ENCODE measurements at regions not wholly inside any gene's neighbourhood (a gene's known extent, or its start where the extent isn't known, plus 50 kb on each side); places are given as distances from the start of the nearest gene placed in this dataset.

- Mint-ChIP-seq H3K4me1 (ENCODE audit: low read depth) (peaks cover 3% of the 10 kb centered on the region), H3K36me3 (ENCODE audit: low read depth) (no peaks in the 10 kb centered on the region), H3K9me3 (no peaks in the 10 kb centered on the region), H3K4me3 (no peak overlapping the region), H3K27ac (no peak overlapping the region), H3K27me3 (ENCODE audit: low read depth) (peaks cover 57% of the 10 kb centered on the region)
- no peak for DNase-seq (ENCODE audit: low spot score)
Measured at GRCh38 chr12:100717733-100718067, 76.9 kb upstream of the ANO4 start.

GRCh38 chr12:100718187-100718586 is 76.4 kb upstream of the ANO4 start:
- no peak for DNase-seq (ENCODE audit: low spot score)
- H3K4me3 Mint-ChIP-seq: no peak overlapping the region

GRCh38 chr12:100720016-100720654 is 74.4 kb upstream of the ANO4 start:
- no peak for DNase-seq (ENCODE audit: low spot score)
- Mint-ChIP-seq H3K9me3 (no peaks in the 10 kb centered on the region), H3K4me1 (ENCODE audit: low read depth) (peaks cover 3% of the 10 kb centered on the region), H3K27ac (no peak overlapping the region), H3K4me3 (no peak overlapping the region), H3K27me3 (ENCODE audit: low read depth) (peaks cover 52% of the 10 kb centered on the region), H3K36me3 (ENCODE audit: low read depth) (no peaks in the 10 kb centered on the region)

More at GRCh38 chr12:100718187-100718586, 76.4 kb upstream of the ANO4 start:
- peaks cover 57% of the 10 kb centered on the region for H3K27me3 Mint-ChIP-seq (ENCODE audit: low read depth)
- H3K36me3 Mint-ChIP-seq (ENCODE audit: low read depth): no peaks in the 10 kb centered on the region
- H3K4me1 Mint-ChIP-seq (ENCODE audit: low read depth): peaks cover 3% of the 10 kb centered on the region
- no peaks in the 10 kb centered on the region for H3K9me3 Mint-ChIP-seq
- no peak overlapping the region for H3K27ac Mint-ChIP-seq

GRCh38 chr12:100721169-100721568 is 73.4 kb upstream of the ANO4 start:
- H3K9me3 Mint-ChIP-seq: no peaks in the 10 kb centered on the region
- H3K36me3 Mint-ChIP-seq (ENCODE audit: low read depth): no peaks in the 10 kb centered on the region
- H3K27ac Mint-ChIP-seq: no peak overlapping the region
- DNase-seq (ENCODE audit: low spot score): no peak
- peaks cover 3% of the 10 kb centered on the region for H3K4me1 Mint-ChIP-seq (ENCODE audit: low read depth)
- peaks cover 45% of the 10 kb centered on the region for H3K27me3 Mint-ChIP-seq (ENCODE audit: low read depth)
- H3K4me3 Mint-ChIP-seq: no peak overlapping the region

- Mint-ChIP-seq H3K4me3 (no peak overlapping the region), H3K27ac (no peak overlapping the region), H3K27me3 (ENCODE audit: low read depth) (peaks cover 22% of the 10 kb centered on the region), H3K36me3 (ENCODE audit: low read depth) (no peaks in the 10 kb centered on the region), H3K4me1 (ENCODE audit: low read depth) (no peaks in the 10 kb centered on the region), H3K9me3 (no peaks in the 10 kb centered on the region)
- no peak for DNase-seq (ENCODE audit: low spot score)
Measured at GRCh38 chr12:100724071-100724470, 70.5 kb upstream of the ANO4 start.

GRCh38 chr12:100733817-100734593 is 60.6 kb upstream of the ANO4 start:
- Mint-ChIP-seq H3K9me3 (no peaks in the 10 kb centered on the region), H3K36me3 (ENCODE audit: low read depth) (no peaks in the 10 kb centered on the region), H3K4me3 (no peak overlapping the region), H3K4me1 (ENCODE audit: low read depth) (no peaks in the 10 kb centered on the region), H3K27ac (no peak overlapping the region), H3K27me3 (ENCODE audit: low read depth) (peaks cover 3% of the 10 kb centered on the region)
- no peak for DNase-seq (ENCODE audit: low spot score)

GRCh38 chr12:100737168-100737567 is 57.4 kb upstream of the ANO4 start:
- H3K9me3 Mint-ChIP-seq: no peaks in the 10 kb centered on the region
- H3K4me3 Mint-ChIP-seq: no peak overlapping the region
- H3K27me3 Mint-ChIP-seq (ENCODE audit: low read depth): no peaks in the 10 kb centered on the region
- H3K36me3 Mint-ChIP-seq (ENCODE audit: low read depth): no peaks in the 10 kb centered on the region
- no peak overlapping the region for H3K27ac Mint-ChIP-seq
- DNase-seq (ENCODE audit: low spot score): no peak
- H3K4me1 Mint-ChIP-seq (ENCODE audit: low read depth): no peaks in the 10 kb centered on the region

- Mint-ChIP-seq H3K9me3 (no peaks in the 10 kb centered on the region), H3K27me3 (ENCODE audit: low read depth) (no peaks in the 10 kb centered on the region), H3K4me3 (no peak overlapping the region), H3K4me1 (ENCODE audit: low read depth) (no peaks in the 10 kb centered on the region), H3K36me3 (ENCODE audit: low read depth) (no peaks in the 10 kb centered on the region), H3K27ac (no peak overlapping the region)
- DNase-seq (ENCODE audit: low spot score): no peak
Measured at GRCh38 chr12:100738086-100738485, 56.5 kb upstream of the ANO4 start.

- no peak overlapping the region for H3K27ac Mint-ChIP-seq
- DNase-seq (ENCODE audit: low spot score): no peak
- no peaks in the 10 kb centered on the region for H3K9me3 Mint-ChIP-seq
- no peaks in the 10 kb centered on the region for H3K36me3 Mint-ChIP-seq (ENCODE audit: low read depth)
- H3K4me3 Mint-ChIP-seq: no peak overlapping the region
- H3K27me3 Mint-ChIP-seq (ENCODE audit: low read depth): no peaks in the 10 kb centered on the region
- no peaks in the 10 kb centered on the region for H3K4me1 Mint-ChIP-seq (ENCODE audit: low read depth)
Measured at GRCh38 chr12:100741084-100741711, 53.4 kb upstream of the ANO4 start.

- H3K27me3 Mint-ChIP-seq (ENCODE audit: low read depth): no peaks in the 10 kb centered on the region
- H3K9me3 Mint-ChIP-seq: no peaks in the 10 kb centered on the region
- no peak overlapping the region for H3K4me3 Mint-ChIP-seq
- no peak overlapping the region for H3K27ac Mint-ChIP-seq
- no peak for DNase-seq (ENCODE audit: low spot score)
- no peaks in the 10 kb centered on the region for H3K4me1 Mint-ChIP-seq (ENCODE audit: low read depth)
- H3K36me3 Mint-ChIP-seq (ENCODE audit: low read depth): no peaks in the 10 kb centered on the region
Measured at GRCh38 chr12:100743060-100743459, 51.5 kb upstream of the ANO4 start.
